RWPE1 (cell line): ENCODE measurements at regions not wholly inside any gene's neighbourhood (a gene's known extent, or its start where the extent isn't known, plus 50 kb on each side); places are given as distances from the start of the nearest gene placed in this dataset.
"Not testable (repeated sequence)": the region's sequence is repeated elsewhere in the genome, so short reads cannot be mapped to it uniquely, and the experiment has no call there.

Source experiments
- CTCF ChIA-PET: fragments of 350-600 bp; sonication (Branson Sonifier 250); formaldehyde crosslinking; extraction: SDS; loops from one replicate; lab custom pipeline; 2021; lab: Yijun Ruan, JAX
- POLR2A ChIA-PET: fragments of 400-600 bp; formaldehyde crosslinking; extraction: SDS; loops from one replicate; lab custom pipeline; 2020; ENCODE audit warnings: antibody characterized with exemption; ENCODE audit not compliant: low non-redundant PET; lab: Yijun Ruan, JAX
- DNase-seq: peaks from one replicate; pipeline ENCODE4 v3.0.0; 2012; ENCODE audit warnings: low spot score
- H3K27ac ChIP-seq: fragments of 450-650 bp; 2 replicates; pipeline ENCODE4 v1.5.1; 2017
- TF ChIP-seq, protein P1 (sequence below): fragments of 450-650 bp; conservative IDR thresholded peaks from 2 replicates; pipeline ENCODE4 v1.5.1; 2017; ENCODE audit warnings: low read depth, mild to moderate bottlenecking

DNA sequence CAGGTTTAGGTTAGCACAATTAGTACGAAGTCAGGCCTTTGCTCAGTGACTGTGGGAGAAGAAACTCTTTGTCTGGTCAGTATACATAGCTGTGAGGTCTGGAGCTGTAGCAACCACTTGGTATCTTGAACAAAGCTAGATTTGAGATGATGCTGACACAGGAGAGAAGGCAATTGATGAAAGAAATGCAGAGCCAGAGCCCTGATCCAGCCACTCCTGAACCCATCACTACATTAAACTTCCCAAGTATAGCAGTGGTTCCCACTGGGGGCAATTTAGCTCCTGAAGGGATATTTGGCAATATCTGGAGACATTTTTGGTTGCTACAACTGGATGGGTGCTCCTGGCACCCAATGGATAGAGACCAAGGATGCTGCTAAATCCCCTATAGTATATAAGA is 143.9 kb upstream of the SPRED2 start:
- H3K27ac ChIP-seq, result peak overlapping the region; percentile 95
- CTCF ChIA-PET, result interaction anchor here (0.5 to 0.6 kb wide), 3 partner anchors 292 to 851 kb away, joined by 3 to 5 read pairs (median 4); no protein-coding TSS in a partner anchor

DNA sequence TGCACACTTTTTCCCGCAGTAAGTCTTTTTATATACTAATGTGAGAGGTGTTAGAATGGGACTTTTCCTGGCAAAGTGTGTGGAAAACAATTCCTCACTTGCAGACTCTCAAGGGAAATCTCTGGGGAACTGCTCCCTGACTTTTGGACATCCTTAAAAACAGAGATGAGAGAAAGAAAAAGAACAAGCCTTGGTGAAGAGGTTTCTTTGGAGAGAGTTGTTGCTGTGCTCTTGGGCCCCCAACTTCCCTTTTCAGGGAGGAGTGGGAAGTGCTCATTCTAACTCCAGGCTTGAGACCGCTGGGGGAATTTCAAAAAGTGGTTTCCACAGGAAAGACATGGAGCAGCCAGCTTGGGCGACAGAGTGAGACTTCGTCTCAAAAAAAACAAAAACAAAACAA is 142.6 kb upstream of the SPRED2 start:
- ChIA-PET CTCF (interaction anchor here (0.6 kb wide), 2 partner anchors 19 to 295 kb away, joined by 3 to 4 read pairs; no protein-coding TSS in a partner anchor), POLR2A (no interaction called here)
- TF ChIP-seq, protein P1, sequence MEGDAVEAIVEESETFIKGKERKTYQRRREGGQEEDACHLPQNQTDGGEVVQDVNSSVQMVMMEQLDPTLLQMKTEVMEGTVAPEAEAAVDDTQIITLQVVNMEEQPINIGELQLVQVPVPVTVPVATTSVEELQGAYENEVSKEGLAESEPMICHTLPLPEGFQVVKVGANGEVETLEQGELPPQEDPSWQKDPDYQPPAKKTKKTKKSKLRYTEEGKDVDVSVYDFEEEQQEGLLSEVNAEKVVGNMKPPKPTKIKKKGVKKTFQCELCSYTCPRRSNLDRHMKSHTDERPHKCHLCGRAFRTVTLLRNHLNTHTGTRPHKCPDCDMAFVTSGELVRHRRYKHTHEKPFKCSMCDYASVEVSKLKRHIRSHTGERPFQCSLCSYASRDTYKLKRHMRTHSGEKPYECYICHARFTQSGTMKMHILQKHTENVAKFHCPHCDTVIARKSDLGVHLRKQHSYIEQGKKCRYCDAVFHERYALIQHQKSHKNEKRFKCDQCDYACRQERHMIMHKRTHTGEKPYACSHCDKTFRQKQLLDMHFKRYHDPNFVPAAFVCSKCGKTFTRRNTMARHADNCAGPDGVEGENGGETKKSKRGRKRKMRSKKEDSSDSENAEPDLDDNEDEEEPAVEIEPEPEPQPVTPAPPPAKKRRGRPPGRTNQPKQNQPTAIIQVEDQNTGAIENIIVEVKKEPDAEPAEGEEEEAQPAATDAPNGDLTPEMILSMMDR, result no peak
- no peak overlapping the region for H3K27ac ChIP-seq
- DNase-seq, result no peak

More for the DNA sequence above, 143.9 kb upstream of the SPRED2 start:
- DNase-seq, result no peak
- POLR2A ChIA-PET, result no interaction called here
- TF ChIP-seq, protein P1, result no peak

DNA sequence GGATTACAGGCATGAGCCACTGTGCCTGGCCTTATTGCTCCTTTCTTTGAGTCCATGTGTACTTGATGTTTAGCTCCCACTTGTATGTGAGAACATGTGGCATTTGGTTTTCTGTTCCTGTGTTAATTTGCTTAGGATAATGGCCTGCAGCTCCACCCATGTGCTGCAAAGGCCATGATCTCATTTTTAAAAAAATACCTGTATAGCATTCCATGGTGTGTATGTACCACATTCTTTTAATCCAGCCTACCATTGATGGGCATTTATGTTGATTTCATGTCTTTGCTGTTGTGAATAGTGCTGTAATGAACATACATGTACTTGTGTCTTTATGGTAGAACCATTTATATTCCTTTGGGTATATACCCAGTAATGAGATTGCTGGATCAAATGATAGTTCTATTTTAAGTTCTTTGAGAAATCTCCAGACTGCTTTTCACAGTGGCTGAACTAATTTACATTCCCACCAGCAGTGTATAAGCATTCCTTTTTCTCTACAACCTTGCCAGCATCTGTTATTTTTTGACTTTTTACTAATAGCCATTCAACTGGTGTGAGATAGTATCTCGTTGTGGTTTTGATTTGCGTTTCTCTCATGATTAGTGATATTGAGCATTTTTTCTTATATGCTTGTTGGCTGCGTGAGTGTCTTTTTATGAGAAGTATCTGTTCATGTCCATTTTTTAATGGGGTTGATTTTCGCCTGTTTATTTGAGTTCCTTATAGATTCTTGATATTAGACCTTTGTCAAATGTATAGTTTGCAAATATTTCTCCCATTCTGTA is 136.4 kb upstream of the SPRED2 start:
- DNase-seq, POLR2A ChIA-PET: not testable (repeated sequence)
- peak overlapping the region; percentile 61 for H3K27ac ChIP-seq
- CTCF ChIA-PET, result interaction anchor here (0.6 kb wide), 1 partner anchor 51 kb away, joined by 3 read pairs; no protein-coding TSS in a partner anchor

DNA sequence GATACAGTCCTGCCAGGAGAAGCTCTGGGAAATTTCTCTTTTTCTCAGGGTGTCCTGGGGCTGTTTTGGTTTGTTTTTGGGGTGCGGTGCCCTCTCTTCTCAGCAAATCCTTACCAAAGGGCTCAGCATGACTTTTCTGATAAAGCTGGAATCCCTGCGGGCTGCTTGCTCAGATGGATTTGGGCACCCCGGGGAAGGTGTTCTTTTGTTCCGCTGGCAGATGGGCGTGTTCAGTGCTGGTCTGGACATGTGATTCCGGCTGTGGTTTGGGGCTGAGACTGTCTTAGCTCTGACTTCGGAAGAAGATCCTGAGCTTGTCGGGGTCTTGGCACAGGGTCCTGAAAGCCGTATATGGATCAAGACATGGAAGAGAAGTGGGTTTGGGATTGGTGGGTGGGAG is 134.2 kb upstream of the SPRED2 start:
- POLR2A ChIA-PET, result no interaction called here
- H3K27ac ChIP-seq, result peak overlapping the region; percentile 99
- CTCF ChIA-PET, result interaction anchor here (0.6 kb wide), 2 partner anchors 130 to 213 kb away, joined by 3 read pairs; no protein-coding TSS in a partner anchor
- TF ChIP-seq, protein P1, result no peak
- DNase-seq, result peak; percentile 68

DNA sequence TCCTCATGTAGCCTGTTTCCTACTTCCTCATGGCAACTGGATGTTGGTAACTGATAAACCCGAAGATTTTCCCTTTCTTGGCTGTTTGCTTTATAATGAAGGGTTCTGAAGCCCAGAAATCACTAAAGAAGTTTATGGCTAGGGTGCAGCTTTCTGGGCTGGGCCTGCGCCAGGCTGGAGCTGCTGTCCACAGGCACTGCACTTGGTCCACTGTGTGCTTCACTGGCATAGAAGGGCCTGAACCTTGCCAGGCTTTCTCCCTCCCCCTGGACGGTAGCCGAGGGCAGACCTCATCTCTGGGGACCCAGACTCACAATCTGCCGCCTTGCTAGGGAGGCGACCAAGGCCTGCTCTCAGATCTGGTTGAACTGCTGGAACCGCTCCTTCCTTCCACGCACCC is 133.3 kb upstream of the SPRED2 start:
- DNase-seq, result no peak
- TF ChIP-seq, protein P1, result no peak
- ChIA-PET CTCF (interaction anchor here (0.5 kb wide), 1 partner anchor 353 kb away, joined by 3 read pairs; no protein-coding TSS in a partner anchor), POLR2A (no interaction called here)
- peak overlapping the region; percentile 99 for H3K27ac ChIP-seq

DNA sequence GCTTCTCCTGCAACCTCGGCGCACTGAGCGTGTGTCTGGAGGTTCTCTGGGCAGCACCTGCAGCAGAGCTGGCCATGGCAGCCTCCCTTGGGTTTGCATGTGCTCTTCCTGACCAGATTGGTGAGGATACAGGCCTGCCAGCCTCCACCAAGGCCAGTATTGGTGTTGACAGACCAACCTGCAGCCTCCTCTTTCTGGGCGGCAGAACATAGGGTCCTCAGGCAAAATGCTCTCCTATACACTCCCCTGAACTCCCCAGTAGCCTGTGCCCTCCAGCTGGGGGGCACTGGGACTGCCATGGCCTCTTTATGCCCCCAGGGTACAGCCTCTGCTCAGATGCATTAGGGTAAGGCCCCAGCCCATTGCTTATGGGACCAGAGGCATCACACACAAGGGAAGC is 131.9 kb upstream of the SPRED2 start:
- CTCF ChIA-PET, result interaction anchor here (0.6 to 0.7 kb wide), 3 partner anchors 9 to 171 kb away, joined by 3 to 4 read pairs (median 3); no protein-coding TSS in a partner anchor
- TF ChIP-seq, protein P1, result no peak
- POLR2A ChIA-PET, result no interaction called here
- no peak for DNase-seq
- peak overlapping the region; percentile 99 for H3K27ac ChIP-seq

DNA sequence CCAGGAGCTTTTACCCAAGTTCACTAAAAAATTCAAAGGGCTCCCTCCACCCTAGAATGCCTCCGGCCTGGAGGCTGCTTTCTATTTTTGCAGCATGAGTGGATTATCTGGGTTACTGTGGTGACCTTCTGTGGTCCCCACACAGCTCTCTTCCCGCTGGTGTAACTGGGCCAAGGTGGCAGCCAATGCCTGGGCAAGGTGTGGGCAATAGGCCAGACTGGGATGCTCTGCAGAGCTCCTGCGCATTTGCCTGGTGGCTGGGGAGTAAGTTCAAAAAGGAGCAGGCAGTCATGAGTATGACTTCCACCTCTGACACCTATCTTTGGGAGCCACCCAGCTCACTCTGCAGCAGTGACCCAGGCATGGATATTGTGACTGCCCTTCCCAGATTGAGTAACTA is 130.5 kb upstream of the SPRED2 start:
- TF ChIP-seq, protein P1, result no peak
- ChIA-PET CTCF (interaction anchor here (0.5 to 1.0 kb wide), 2 partner anchors 279 to 298 kb away, joined by 3 read pairs; no protein-coding TSS in a partner anchor), POLR2A (no interaction called here)
- DNase-seq, result no peak
- no peak overlapping the region for H3K27ac ChIP-seq
